Ovary (tissue), 3 donors: ENCODE measurements at regions not wholly inside any gene's neighbourhood (a gene's known extent, or its start where the extent isn't known, plus 50 kb on each side); places are given as distances from the start of the nearest gene placed in this dataset.

ENCODE experiments used
- EP300 ChIP-seq: sonication (generic); formaldehyde crosslinking; IDR thresholded peaks from one replicate; pipeline ENCODE4 v1.6.1; 2017; ENCODE audit warnings: antibody characterized with exemption
- POLR2A ChIP-seq: fragments of 450-650 bp; IDR thresholded peaks from one replicate; pipeline ENCODE4 v1.6.1; 2017; ENCODE audit warnings: antibody characterized with exemption, mild to moderate bottlenecking, moderate library complexity
- TF ChIP-seq, protein P1 (sequence below), 3 donors: fragments of 450-650 bp in 2 of 3; fragments of 200-600 bp in 1 of 3; IDR thresholded peaks; one replicate each; pipeline versions ENCODE4 v1.5.1 to v1.8.0; 2016 to 2022; ENCODE audit warnings: antibody characterized with exemption in 3 of 3, mild to moderate bottlenecking in 1 of 3
- donor health status: DM: no; HTN: no; CAD: no.

- TF ChIP-seq, protein P1, sequence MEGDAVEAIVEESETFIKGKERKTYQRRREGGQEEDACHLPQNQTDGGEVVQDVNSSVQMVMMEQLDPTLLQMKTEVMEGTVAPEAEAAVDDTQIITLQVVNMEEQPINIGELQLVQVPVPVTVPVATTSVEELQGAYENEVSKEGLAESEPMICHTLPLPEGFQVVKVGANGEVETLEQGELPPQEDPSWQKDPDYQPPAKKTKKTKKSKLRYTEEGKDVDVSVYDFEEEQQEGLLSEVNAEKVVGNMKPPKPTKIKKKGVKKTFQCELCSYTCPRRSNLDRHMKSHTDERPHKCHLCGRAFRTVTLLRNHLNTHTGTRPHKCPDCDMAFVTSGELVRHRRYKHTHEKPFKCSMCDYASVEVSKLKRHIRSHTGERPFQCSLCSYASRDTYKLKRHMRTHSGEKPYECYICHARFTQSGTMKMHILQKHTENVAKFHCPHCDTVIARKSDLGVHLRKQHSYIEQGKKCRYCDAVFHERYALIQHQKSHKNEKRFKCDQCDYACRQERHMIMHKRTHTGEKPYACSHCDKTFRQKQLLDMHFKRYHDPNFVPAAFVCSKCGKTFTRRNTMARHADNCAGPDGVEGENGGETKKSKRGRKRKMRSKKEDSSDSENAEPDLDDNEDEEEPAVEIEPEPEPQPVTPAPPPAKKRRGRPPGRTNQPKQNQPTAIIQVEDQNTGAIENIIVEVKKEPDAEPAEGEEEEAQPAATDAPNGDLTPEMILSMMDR (IDR thresholded peaks at IDR 0.05) = no peak
- no peak for TF ChIP-seq POLR2A
- TF ChIP-seq EP300 = no peak
These were observed 116.6 kb downstream of the BMP2 start for GRCh38 chr20:6884114-6884513.
